Sigmoid colon (tissue), 6 donors: ENCODE measurements at regions not wholly inside any gene's neighbourhood (a gene's known extent, or its start where the extent isn't known, plus 50 kb on each side); places are given as distances from the start of the nearest gene placed in this dataset.

Experiments used
- DNase-seq: peaks from one replicate; pipeline ENCODE4 v3.0.0-alpha.2; 2019
- H3K27ac ChIP-seq, 4 donors: fragments of 200-600 bp; sonication (generic); one replicate each; pipeline ENCODE4 v1.5.1; 2016 to 2019; ENCODE audit warnings: mild to moderate bottlenecking in 1 of 4
- H3K27me3 ChIP-seq, 3 donors: fragments of 200-600 bp; sonication (generic); one replicate each; pipeline ENCODE4 v1.5.1; 2019; ENCODE audit warnings: mild to moderate bottlenecking in 1 of 3
- H3K36me3 ChIP-seq, 4 donors: fragments of 200-600 bp; sonication (generic); one replicate each; pipeline ENCODE4 v1.5.1; 2016 to 2019
- H3K4me1 ChIP-seq, 4 donors: fragments of 200-600 bp; sonication (generic); one replicate each; pipeline ENCODE4 v1.5.1; 2017 to 2019
- H3K4me3 ChIP-seq, 4 donors: fragments of 200-600 bp; sonication (generic); one replicate each; pipeline ENCODE4 v1.5.1; 2017 to 2019; ENCODE audit warnings: mild to moderate bottlenecking in 2 of 4, moderate library complexity in 1 of 4
- H3K9me3 ChIP-seq, 4 donors: fragments of 200-600 bp in 3 of 4; sonication (generic) in 3 of 4; one replicate each; pipeline versions ENCODE4 v1.5.1 to v1.6.1; 2013 to 2019
- EP300 ChIP-seq, 4 donors: sonication (generic); formaldehyde crosslinking; IDR thresholded peaks; one replicate each; pipeline ENCODE4 v1.6.1; 2017; ENCODE audit warnings: antibody characterized with exemption in 4 of 4
- POLR2A ChIP-seq, 2 donors: fragments of 450-650 bp; IDR thresholded peaks; one replicate each; pipeline ENCODE4 v1.6.1; 2016; ENCODE audit warnings: antibody characterized with exemption in 2 of 2, mild to moderate bottlenecking in 2 of 2, moderate library complexity in 2 of 2
- POLR2AphosphoS5 ChIP-seq, 4 donors: sonication (generic); formaldehyde crosslinking; IDR thresholded peaks; one replicate each; pipeline ENCODE4 v1.6.1; 2017; ENCODE audit warnings: antibody characterized with exemption in 4 of 4
- WGBS, 2 donors: extraction: QIAGEN DNeasy Blood & Tissue Kit; methylation state at CpG; one replicate each; pipeline ENCODE4 v1.1.7; 2013; 5-methylcytosine and 5-hydroxymethylcytosine counted together
- intact Hi-C: fragments of 100-400 bp; cut with DNase I; formaldehyde crosslinking; loops from one replicate; pipeline ENCODE4 v1.15.1; 2023
- TF ChIP-seq, protein P1 (sequence below), 4 experiments: fragments of 450-650 bp in 3 of 4; fragments of 200-600 bp in 1 of 4; IDR thresholded peaks; one replicate each; pipeline ENCODE4 v1.5.1; 2016 to 2019; ENCODE audit warnings: antibody characterized with exemption in 4 of 4, mild to moderate bottlenecking in 3 of 4, moderate library complexity in 2 of 4
- donor health status: healthy with polysubstance abuse.
- donor health status: healthy.

- Histone ChIP-seq H3K4me1 (peaks cover 0 to 76% (median 59%) of the 10 kb centered on the region in 4 donors), H3K27ac (peak overlapping the region; percentile 72 to 88 (median 82))
- TF ChIP-seq, protein P1, sequence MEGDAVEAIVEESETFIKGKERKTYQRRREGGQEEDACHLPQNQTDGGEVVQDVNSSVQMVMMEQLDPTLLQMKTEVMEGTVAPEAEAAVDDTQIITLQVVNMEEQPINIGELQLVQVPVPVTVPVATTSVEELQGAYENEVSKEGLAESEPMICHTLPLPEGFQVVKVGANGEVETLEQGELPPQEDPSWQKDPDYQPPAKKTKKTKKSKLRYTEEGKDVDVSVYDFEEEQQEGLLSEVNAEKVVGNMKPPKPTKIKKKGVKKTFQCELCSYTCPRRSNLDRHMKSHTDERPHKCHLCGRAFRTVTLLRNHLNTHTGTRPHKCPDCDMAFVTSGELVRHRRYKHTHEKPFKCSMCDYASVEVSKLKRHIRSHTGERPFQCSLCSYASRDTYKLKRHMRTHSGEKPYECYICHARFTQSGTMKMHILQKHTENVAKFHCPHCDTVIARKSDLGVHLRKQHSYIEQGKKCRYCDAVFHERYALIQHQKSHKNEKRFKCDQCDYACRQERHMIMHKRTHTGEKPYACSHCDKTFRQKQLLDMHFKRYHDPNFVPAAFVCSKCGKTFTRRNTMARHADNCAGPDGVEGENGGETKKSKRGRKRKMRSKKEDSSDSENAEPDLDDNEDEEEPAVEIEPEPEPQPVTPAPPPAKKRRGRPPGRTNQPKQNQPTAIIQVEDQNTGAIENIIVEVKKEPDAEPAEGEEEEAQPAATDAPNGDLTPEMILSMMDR (IDR thresholded peaks at IDR 0.05): no peak
- TF ChIP-seq POLR2AphosphoS5 (IDR thresholded peaks at IDR 0.05) (no peak), POLR2A (IDR thresholded peaks at IDR 0.05) (no peak), EP300 (IDR thresholded peaks at IDR 0.05) (no peak)
These were observed 53.7 kb upstream of the TRAK1 start for GRCh38 chr3:42037318-42037945.

DNA sequence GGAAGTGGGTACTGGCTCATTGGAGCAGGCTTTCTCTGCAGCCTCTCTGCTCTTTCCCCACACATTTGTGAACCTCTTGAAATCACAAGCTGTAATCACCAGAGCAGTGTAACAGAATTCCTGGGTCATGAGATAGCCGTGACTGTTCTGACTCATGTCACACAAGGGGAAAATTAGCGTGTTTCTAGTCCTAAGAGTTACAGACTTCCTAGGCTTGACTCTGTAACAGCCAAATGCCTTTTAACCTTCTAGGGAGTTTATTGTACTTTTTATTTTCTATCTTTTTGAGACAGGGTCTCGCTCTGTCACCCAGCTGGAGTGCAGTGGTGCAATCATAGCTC lies 54.7 kb upstream of the TRAK1 start:
- intact Hi-C loops: no loop called here
- no peak overlapping the region for H3K4me3 ChIP-seq
- peaks cover 0 to 83% (median 65%) of the 10 kb centered on the region in 4 donors for H3K4me1 ChIP-seq
- DNase-seq: peak; percentile 77
- peaks cover 0 to 5% (median 0%) of the 10 kb centered on the region in 4 donors for H3K36me3 ChIP-seq
- no peaks in the 10 kb centered on the region for H3K27me3 ChIP-seq
- WGBS, 2 donors: 68 to 79% methylated on average over 3 of the region's 3 CpGs
- H3K27ac ChIP-seq: peak overlapping the region; percentile 72 to 88 (median 82)
- no peaks in the 10 kb centered on the region for H3K9me3 ChIP-seq
- TF ChIP-seq POLR2A (IDR thresholded peaks at IDR 0.05) (no peak), EP300 (IDR thresholded peaks at IDR 0.05) (peak in 2 of 4 donors; percentile 29 to 86), POLR2AphosphoS5 (IDR thresholded peaks at IDR 0.05) (peak; percentile 64 to 92 (median 71))
- TF ChIP-seq, protein P1 (IDR thresholded peaks at IDR 0.05): no peak

More at GRCh38 chr3:42037318-42037945, 53.7 kb upstream of the TRAK1 start:
- 91 to 92% methylated on average over 4 of the region's 4 CpGs for WGBS, 2 donors
- Histone ChIP-seq H3K36me3 (peaks cover 0 to 5% (median 0%) of the 10 kb centered on the region in 4 donors), H3K9me3 (no peaks in the 10 kb centered on the region), H3K4me3 (no peak overlapping the region), H3K27me3 (no peaks in the 10 kb centered on the region)
- no peak for DNase-seq
- intact Hi-C loops: no loop called here

GRCh38 chr3:42035816-42036482 lies 55.2 kb upstream of the TRAK1 start:
- TF ChIP-seq POLR2A (IDR thresholded peaks at IDR 0.05) (no peak), POLR2AphosphoS5 (IDR thresholded peaks at IDR 0.05) (no peak), EP300 (IDR thresholded peaks at IDR 0.05) (no peak)
- TF ChIP-seq, protein P1 (IDR thresholded peaks at IDR 0.05): no peak
- H3K4me3 ChIP-seq: no peak overlapping the region
- DNase-seq: no peak
- H3K27me3 ChIP-seq: no peaks in the 10 kb centered on the region
- peaks cover 0 to 5% (median 0%) of the 10 kb centered on the region in 4 donors for H3K36me3 ChIP-seq
- WGBS, 2 donors: 74 to 76% methylated on average over 4 of the region's 4 CpGs
- intact Hi-C loops: no loop called here
- H3K9me3 ChIP-seq: no peaks in the 10 kb centered on the region
- peak overlapping the region; percentile 72 to 88 (median 82) for H3K27ac ChIP-seq
- H3K4me1 ChIP-seq: peaks cover 0 to 88% (median 69%) of the 10 kb centered on the region in 4 donors

GRCh38 chr3:42035007-42035406 lies 56.1 kb upstream of the TRAK1 start:
- no peak overlapping the region for H3K4me3 ChIP-seq
- H3K27me3 ChIP-seq: no peaks in the 10 kb centered on the region
- DNase-seq: no peak
- peaks cover 0 to 5% (median 0%) of the 10 kb centered on the region in 4 donors for H3K36me3 ChIP-seq
- WGBS, 2 donors: 47 to 82% methylated on average over 3 of the region's 3 CpGs
- TF ChIP-seq, protein P1 (IDR thresholded peaks at IDR 0.05): no peak
- no peak for TF ChIP-seq EP300 (IDR thresholded peaks at IDR 0.05)
- TF ChIP-seq POLR2AphosphoS5 (IDR thresholded peaks at IDR 0.05): no peak
- TF ChIP-seq POLR2A (IDR thresholded peaks at IDR 0.05): no peak
- intact Hi-C loops: no loop called here
- H3K9me3 ChIP-seq: no peaks in the 10 kb centered on the region
- peak overlapping the region; percentile 72 to 88 (median 82) for H3K27ac ChIP-seq
- H3K4me1 ChIP-seq: peaks cover 0 to 90% (median 70%) of the 10 kb centered on the region in 4 donors
